ENCODE measurements at regions not wholly inside any gene's neighbourhood (a gene's known extent, or its start where the extent isn't known, plus 50 kb on each side); places are given as distances from the start of the nearest gene placed in this dataset.

DNA sequence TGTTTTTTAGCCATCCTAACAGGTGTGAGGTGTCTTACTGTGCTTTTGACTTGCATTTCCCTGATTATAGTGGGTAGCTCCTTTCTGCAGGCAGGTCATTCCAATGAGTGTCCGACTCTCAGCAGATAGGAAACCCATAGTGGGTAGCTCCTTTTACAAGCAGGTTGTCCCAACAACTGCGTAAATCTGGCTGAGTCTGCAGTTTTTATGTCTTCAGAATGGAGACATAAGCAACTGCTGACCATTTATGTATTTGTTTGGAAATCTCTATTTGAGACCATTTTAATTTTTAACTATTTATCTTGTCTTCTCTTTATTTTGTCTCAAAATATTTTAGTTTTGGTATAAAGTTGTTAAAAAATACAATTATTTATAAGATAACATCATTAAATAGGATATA is 839.4 kb downstream of the SLITRK6 start:
- TF ChIP-seq POLR2AphosphoS5 (IDR thresholded peaks at IDR 0.05; ENCODE audit: low read depth, low read length), result no peak
- no peak for TF ChIP-seq POLR2A (IDR thresholded peaks at IDR 0.05; ENCODE audit: low read depth, low read length)
- TF ChIP-seq TAF1 (IDR thresholded peaks at IDR 0.05; ENCODE audit: borderline replicate concordance, low read depth, low read length), result no peak
